Stimulated activated CD8-positive, alpha-beta memory T cell treated with anti-CD3 and anti-CD28 coated beads, Interleukin-12 subunit alpha, Interleukin-12 subunit beta, amount 100 ng/mL, for 4 hours (primary cell): ENCODE measurements at regions not wholly inside any gene's neighbourhood (a gene's known extent, or its start where the extent isn't known, plus 50 kb on each side); places are given as distances from the start of the nearest gene placed in this dataset.

Source experiments
- DNase-seq: peaks from one replicate; pipeline ENCODE4 v3.0.0-alpha.2; 2020; ENCODE audit warnings: low read depth

DNA sequence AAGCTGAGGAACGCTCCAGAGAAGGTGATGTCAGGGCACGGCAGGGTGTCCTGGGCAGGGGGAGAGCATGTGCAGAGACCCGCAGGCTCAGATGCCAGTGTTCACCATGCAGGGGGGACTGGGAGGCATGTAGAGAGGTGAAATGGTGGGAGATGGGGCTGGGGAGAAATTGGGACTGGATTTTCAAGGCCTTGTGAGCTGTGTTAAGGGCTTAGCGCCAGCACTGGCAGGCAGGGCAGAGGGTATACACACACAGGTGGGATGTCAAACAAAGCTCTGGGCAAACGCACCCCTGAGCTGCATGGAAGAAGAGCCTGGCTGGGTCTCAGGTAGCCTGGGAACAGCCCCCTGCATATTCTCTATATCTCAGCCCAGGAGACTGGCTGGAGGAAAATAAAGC is 282.7 kb downstream of the SHQ1 start:
- DNase-seq, result no peak

DNA sequence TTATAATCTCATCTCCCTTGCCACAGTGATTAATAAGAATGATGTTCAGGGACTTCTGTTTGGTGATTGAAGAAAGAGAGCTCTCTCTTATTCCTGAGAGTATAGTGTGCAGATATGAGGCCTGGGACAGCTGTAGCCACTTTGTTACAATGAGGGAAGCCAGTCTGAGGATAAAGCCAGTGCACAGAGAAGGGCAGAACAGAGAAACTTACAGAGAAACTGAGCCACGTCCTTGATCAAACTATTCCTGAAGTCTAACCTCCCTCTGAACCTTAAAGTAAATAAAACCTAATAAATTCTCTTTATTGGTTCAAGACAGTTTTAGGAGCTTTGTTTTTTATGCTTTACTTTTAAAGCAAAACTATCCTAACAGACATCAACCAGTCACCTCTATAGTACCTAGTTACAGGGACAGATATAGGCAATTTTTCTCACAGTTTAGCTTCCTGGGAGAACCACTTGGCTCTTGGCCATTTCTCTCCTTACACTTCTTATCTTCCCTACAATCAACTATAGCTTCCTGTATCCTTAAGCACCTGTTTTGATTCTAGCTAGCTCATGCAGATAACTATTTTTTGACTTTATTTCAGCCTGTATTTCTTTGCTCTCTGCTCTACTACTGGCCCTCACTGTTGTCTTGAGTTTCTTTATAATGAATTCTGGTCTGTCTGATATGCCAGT is 284.4 kb downstream of the SHQ1 start:
- DNase-seq, result no peak

GRCh38 chr3:72560846-72561675 is 287.2 kb downstream of the SHQ1 start:
- no peak for DNase-seq

DNA sequence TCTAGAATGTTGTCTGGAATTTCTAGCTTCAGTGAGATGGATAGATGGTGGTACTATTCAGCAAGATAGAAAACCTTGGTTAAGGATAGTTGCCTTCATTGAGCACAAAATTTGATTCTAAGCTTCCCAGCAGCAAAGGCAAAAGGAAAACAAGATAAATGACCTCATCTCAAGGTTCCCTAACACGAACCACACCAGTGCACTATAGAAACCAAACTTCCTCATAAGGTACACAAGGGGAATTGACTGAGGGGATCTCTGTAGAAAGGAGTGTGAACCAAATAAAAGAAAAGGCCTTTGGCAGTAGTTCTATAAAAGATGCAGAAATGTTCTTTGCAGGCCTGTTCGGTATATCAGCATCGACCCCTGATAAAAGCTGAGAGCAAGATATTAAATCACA is 288.9 kb downstream of the SHQ1 start:
- no peak for DNase-seq

- DNase-seq, result no peak
These were observed 290.2 kb downstream of the SHQ1 start for GRCh38 chr3:72558001-72558400.

- no peak for DNase-seq
These were observed 292.5 kb downstream of the SHQ1 start for GRCh38 chr3:72555714-72556113.

DNA sequence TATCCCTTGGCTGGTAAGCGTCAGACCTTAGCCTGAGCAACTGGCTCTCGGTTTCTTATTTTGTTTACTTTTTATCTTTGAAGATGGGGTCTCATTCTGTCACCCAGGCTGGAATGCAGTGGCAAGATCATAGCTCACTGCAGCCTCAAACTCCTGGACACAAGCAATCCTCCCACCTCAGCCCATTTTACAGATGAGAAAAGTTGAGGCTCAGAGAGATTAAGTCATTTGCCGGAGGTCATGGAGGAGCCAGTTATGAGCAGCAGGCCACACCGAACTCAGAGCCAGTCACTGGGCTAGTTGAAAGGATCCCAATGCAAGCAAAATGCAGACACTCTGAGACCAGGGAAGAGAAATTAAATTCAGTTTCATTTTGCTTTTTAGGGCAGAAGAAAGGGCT is 293.6 kb downstream of the SHQ1 start:
- no peak for DNase-seq

- DNase-seq, result no peak
These were observed 294.9 kb downstream of the SHQ1 start for GRCh38 chr3:72553298-72553697.

DNA sequence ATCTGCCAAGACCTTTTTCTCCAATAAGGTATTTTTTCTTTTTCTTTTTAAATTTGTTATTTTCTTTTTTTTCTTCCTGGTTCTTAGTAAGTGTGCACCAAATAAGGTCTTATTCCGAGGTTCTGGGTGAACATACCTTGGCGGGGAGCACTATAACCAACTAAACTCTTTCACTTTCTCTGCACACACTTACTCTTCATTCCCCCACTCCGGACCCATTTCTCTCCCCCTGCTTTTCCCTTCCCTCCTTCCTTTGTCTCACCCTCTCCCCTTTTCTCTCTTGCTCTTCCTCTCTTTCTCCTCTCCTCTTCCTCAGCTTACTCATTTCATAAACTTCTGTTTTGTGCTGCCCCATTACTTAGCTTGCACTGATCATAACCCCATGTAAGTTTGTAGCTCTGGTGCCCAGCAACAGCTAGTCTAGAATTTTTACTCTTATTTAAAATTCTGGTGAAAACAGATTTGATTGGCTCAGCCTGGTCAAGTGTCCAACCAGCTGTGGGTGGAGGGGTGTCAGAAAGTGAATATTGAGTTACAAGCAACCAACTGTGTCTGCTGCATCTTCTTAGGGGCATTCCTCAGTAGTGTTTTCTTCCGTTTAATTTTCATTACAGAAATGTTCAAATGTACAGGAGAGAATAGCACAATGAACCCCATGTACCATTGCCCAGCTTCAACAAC is 297.5 kb downstream of the SHQ1 start:
- no peak for DNase-seq

DNA sequence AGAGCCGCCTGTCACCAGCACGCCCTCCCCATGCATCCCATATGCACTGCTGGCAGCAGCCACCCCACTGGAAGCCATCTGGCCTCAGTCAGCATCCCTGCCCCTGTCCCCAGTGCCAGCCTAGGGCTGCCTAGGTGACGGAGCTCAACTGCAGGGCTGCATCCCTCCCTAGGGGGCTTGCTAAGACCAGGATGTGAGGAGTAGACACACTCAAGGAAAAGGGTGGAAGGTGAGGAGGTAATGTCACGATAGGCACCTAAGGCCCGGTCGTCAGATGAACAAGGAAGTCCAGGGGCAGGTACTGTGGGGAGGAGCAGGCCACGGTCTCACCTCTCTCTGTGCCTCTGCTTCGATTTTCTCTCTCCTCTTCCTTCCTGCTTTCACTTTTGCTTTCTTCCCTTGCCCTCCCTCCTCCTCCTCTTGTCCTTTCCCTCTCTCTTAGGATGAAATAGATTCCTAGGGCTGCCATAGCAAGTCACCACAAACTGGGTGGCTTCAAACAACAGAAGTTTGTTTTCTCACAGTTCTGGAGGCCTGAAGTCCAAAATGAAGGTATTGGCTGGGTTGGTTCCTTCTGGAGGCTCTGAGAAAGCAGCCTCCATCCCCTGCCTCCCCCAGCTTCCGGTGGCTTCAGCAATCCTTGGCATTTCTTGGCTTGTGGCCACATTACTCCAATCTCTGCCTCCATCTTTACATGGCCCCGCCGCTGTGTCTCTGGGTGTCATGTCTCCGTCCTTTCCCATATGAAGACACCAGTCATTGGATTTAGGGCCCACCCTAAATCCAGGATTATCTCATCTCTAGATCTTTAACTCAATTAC is 298.3 kb downstream of the SHQ1 start:
- no peak for DNase-seq

DNA sequence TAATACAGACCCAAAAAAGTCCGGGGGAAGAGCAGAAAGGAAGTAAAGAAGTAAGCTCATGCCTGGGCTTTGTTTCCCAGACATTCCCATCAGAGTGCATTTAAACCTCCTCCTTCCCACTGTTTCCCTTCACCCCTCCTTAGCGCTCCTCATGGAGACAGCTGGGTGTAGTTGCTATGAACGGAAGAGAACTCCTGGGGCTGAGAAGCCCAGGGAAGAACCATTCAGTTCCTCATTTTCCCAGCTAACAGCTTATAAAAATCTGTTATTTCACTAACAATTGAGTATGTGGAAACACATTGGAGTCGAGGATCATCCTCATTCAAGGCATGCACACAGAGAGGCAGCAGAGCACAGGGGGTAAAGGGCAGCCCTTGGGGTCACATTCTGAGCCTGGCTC is 299.3 kb downstream of the SHQ1 start:
- DNase-seq, result no peak

DNA sequence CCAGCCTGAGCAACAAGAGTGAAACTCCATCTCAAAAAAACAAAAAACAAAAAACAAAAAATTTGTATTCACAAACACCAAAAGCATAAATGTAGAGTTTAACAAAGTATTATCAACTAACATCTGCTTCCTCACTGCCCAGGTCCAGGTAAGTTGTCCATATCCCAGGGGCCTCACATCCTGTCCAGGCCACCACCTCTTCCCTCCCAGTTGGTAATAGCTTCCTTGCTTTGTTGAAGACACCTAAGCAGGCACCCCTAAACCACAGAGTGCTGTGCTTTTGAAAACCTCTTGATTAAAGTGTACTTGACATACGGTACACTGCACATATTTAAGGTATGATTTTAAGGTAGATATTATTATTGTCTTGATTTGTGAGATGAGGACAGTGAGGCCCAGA is 299.8 kb downstream of the SHQ1 start:
- no peak for DNase-seq

DNA sequence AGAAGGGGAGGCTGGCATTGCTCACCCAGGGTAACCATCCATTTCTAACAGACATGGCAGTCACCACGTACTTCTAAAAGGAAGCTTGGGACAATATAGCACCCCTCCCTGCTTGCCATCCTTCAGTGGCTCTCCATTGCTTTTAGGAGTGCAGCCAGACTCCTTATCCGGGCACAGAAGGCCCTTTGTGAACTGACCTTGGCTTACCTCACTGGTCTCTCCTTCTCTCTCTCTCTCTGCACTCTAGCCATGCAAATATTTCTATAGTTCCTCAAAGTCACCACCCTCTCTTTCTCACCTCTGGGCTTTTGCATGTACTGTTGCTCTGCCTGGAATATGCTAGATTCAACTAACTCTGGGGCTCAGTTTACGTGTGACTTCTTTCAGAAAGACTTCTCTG is 301.1 kb downstream of the SHQ1 start:
- DNase-seq, result no peak

DNA sequence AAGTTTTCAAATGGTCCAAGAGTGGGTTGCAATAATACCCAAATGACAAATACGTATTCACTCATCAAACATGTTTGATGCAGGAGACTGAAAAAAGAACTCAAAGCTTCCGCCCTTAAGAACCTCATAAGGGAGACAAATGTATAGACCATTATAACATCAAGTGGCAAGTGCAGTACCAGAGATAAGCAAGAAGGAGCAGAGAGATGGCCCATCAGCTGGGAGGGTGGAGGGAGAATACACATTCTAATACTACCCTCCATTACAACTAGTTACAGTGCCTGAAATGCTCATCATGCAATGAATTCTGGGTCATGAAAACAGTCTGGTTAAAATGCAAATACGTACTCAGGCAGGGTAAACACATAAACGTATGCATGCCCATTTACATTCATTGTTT is 304.0 kb downstream of the SHQ1 start:
- no peak for DNase-seq

- no peak for DNase-seq
These were observed 305.0 kb downstream of the SHQ1 start for GRCh38 chr3:72543246-72543645.

DNA sequence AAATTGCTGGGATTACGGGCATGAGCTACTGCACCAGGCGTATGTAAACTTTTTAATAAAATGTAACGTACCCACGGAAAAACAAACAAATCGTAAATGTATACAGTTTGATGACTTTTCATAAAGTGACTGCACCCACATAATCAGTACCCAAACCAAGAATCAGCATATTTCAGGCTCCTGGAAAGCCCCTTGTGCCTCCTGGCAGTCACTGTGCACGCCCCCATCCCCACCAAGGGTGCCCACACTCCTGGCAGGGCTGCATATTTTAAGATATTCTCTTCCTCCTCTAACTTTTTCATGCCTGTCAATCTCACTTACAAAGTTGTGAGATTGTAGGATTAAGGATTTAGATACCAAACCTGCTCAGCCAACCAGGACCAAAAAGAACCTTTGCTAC is 305.5 kb downstream of the SHQ1 start:
- no peak for DNase-seq

- DNase-seq, result no peak
These were observed 308.4 kb downstream of the SHQ1 start for GRCh38 chr3:72539856-72540255.

- DNase-seq, result no peak
These were observed 310.0 kb downstream of the SHQ1 start for GRCh38 chr3:72538070-72538745.

- no peak for DNase-seq
These were observed 310.8 kb downstream of the SHQ1 start for GRCh38 chr3:72537448-72537847.

- DNase-seq, result no peak
These were observed 311.4 kb downstream of the SHQ1 start for GRCh38 chr3:72536878-72537267.

GRCh38 chr3:72536206-72536877 is 311.9 kb downstream of the SHQ1 start:
- DNase-seq, result no peak
